Renal cortical epithelial cell (primary cell): ENCODE measurements at regions not wholly inside any gene's neighbourhood (a gene's known extent, or its start where the extent isn't known, plus 50 kb on each side); places are given as distances from the start of the nearest gene placed in this dataset.
"Not testable (repeated sequence)": the region's sequence is repeated elsewhere in the genome, so short reads cannot be mapped to it uniquely, and the experiment has no call there.

ENCODE experiments used
- DNase-seq: peaks from one replicate; pipeline ENCODE4 v3.0.0-alpha.2; 2011; ENCODE audit warnings: low read depth

DNA sequence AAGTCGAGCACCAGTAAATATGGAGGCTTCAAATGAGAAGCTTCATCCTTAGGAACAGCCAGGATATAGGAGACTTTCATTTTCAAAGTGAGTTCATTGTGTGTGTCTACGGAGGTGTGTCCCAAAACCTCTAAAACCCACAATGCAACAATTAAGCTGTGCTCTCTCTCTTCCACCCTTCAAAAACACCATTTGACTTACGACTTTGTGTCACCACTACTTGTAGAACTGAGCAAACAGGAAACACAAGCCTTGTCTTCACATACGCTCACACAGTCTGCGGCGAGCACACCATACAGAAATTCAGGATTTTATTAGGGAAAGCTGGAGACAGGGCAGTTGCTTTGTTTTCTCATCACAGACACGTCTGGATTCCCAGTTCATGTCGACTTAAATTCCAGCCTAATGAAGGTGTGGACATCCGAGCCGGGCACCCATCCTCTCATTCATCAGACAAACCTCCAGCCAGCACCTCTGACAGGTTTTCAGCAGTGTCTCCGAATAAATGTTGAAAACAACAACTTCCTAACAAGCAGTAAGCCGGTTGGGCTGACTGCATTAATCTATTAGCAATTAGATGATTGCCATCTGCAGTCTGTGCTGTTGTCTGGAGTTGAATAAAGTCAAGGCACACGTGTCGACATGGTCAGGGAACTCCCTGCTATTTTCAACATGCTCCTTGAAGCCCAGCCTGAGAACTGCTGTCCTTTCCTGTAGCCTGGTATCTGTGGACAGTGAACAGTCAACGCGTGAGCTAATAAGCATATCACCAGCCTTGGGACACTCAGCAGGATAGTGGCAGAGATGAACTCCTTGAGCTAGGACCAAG is 1411.1 kb downstream of the BRD1 start:
- DNase-seq = no peak

DNA sequence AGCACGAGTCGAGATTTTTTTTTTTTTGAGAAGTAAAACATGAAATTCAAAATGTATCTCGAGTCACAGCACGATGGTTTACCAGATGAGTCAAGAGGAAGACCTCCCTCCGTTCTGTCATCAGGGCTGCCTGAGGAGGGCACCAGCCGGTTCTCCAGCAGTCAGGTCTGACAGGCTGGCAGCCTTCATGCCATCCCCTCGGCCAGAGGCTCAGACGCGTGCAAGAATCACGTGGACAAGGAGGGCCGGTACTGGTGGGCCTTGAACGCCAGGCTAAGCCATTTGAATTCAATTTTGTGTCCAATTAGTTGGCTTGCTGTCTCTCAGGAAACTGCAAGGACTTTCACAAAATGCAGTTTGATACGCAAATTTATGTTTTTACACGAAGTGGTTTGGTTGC is 1412.2 kb downstream of the BRD1 start:
- no peak for DNase-seq

DNA sequence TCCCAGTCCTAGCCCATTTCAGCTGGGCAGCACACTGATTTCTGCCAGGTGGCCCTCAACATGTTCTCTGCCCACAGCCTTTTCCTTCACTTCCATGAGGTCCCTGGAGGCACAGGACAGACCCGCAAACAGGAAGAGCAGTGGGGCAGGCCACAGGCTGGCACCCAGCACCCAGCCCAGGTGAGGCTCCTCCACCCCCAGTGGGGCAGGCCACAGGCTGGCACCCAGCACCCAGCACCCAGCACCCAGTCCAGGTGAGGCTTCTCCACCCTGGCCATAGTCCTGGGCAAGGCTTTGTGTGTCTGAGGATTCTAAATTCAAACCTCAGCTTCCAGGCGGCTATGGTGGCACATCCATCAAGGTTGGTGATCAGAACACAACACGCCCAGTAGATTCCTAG is 1413.0 kb downstream of the BRD1 start:
- DNase-seq = no peak

DNA sequence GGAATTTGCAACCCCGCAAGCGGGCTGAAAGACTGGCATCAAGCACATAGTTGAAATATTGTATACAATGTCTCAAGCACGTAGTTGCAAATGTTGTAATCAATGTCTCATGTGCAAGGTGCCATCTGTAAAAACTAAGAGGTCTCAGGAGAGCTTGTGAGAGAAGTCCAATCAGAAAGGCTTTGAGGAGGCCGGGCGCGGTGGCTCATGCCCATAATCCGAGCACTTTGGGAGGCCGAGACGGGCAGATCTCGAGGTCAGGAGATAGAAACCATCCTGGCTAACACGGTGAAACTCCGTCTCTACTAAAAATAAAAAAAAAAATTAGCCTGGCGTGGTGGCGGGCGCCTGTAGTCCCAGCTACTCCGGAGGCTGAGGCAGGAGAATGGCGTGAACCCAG is 1414.7 kb downstream of the BRD1 start:
- DNase-seq = not testable (repeated sequence)

DNA sequence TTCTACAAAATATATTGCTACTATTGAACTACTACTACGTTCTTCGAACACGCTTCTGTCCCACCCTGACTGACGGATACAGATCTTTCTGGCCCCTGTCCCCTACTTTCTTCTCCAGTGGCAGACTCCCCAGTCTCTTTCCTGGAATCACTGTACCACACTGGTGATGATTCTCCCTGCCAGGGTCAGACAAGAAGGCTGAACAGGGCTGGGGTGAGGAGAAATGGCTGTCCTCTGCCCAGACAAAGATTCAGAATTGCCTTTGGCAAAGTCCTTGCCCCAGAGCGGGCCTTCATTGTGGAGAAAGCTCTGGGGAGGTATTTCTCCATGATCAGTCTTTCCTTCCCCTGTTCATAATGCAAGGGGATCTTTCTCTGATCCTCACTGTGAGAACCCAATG is 1417.1 kb downstream of the BRD1 start:
- no peak for DNase-seq

DNA sequence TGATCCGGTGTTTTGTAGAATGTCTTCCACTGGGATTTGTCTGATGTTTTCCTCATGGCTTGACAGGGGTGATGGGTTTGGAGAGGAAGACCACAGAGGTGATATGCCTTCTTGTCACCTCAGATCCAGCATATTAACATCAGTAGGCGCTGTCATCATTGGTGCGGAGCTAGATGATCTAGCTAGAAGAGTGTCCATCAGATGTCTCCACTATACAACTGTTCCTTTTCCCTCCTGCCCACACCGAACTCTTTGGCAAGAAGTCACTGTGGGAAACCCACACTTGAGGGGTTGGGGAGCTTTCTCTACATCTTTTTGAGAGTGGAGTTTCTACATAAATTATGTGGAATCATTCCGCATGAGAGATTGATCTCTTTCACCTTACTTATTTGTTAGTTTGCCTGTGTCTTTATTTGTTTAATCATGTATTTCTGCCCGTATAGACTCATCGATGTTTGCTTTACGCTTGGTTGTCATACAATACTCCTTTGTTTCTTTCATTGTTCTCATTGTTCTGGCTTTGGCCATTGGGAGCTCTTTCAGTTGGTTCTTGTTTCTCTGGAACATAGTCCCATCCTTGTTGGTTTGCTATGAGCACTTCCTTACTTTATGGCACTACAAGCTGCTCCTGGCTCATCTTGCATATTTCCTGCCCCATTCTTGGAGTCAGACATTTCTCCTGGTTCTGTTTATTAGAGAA is 1420.3 kb downstream of the BRD1 start:
- no peak for DNase-seq

DNA sequence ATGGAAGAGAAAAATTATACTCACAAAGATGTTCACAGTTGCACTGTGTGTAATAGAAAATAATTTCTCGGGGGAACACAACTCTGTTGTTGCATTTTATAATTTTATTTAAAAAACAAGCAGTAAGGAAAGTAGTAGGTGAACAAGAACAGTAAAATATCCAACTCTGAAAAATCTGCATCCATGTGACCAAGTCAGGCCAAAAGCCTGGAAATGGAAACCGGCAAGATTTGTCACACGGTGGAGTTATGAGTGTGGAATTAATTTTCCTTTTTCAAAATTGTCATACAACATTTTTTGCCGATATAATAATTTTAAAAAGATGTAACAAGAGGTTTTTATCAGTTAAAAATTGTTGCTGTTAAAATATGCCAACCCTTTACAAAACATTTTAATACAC is 1421.5 kb downstream of the BRD1 start:
- DNase-seq = no peak

DNA sequence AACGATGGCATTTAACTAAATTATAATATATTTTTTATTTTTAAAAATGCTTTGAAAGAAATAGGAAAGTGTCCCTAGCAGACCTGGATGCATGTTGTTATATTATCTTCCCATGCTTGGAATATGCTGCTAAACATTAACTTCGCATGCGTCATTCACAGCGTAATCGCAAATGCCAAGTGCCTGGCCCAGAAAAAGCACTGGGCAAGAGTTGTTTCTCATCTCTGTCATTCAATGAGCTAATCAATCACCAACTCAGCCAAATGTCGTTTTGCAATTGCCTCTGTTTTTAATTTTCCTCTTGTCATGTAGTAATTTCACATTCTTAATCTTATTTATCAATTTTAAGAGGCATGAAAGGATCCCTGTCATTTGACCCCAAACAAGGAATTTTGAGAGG is 1421.9 kb downstream of the BRD1 start:
- no peak for DNase-seq

DNA sequence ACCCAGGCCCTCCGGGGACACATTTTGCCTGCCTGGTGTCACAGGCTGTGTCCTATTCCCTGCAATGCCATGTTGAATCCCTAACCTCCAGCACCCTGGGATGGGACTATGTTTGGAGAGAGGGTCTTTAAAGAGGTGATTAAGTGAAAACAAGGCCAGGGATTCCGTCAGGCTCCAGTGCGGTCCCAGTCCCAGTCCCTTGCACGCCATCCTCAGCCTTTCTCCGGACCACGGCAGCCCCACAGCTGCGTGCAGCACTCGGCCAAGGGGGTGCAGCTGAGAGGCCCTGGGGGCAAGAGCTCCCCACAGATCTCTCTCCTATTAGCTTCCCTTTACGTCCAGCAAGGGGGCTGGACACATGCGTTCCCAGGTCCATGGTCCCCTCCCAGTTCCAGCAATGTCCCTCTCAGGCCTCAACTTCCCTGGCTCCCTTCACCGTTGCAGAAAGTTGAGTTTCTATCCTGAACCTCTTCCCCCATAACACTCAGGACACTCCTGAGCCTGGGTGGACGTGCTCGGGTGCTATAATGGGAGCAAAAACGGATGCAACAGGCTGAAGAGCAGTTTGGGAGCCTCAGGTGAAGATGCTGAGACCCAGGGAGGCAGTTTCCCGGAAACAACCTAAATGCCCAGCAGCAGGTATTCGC is 1422.7 kb downstream of the BRD1 start:
- DNase-seq = no peak

DNA sequence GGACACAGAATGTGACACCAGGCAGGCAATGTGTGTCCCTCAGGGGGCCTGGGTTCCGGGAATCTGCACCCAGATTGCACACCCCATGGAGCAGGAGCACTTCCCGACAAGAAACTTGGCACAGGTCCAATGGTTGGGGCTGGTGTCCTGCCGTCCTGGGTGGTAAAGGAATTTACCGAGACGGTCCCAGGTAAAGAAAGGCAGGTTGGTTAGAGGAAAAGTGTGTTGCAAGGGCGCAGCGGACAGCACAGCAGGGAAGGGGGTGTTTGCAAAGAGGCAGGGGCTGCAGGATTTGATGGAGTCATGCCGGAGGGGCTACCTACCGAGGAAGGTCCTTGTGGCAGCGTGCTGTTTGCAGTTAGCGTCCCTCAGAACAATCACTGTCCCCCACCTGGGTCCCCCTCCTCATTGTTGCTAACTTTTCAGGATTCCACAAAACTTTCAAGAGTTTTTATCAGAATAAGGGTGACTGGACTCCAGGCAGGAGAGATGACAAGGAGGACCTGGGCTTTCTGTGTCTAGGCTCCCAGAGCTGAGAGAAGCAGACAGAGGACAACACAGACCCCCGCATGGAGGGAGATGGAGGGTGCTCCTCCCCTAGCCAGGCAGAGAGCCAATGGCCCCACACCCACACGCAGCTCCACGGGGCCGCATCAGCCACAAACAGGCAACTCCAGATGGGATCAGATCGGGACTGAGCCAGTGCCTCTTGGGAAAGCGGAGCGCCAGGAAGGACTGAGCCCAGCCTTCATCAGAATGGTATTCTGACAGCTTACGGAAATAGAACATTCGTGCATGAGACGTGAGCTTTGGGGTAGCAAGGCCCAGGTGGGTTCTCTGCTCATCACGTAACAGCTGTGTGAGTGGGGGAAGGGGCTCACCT is 1423.9 kb downstream of the BRD1 start:
- DNase-seq = no peak

DNA sequence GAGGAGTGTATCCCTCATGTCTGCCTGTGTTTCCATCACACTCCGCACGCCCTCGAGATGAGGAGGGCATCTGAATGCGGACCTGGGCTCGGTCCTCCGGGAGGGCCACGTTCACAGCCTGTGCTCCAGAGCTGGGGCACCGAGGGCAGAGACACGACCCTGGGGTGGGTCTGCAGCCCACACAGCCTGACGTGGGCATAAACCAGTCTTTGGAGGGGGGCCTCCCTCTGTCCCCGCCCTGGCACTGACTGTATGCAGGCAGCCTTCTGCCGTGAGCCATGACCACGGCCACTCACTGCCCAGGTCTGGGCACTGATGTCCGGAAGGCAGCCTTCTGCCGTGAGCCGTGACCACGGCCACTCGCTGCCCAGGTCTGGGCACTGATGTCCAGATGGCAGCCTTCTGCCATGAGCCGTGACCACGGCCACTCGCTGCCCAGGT is 1425.1 kb downstream of the BRD1 start:
- DNase-seq = no peak

DNA sequence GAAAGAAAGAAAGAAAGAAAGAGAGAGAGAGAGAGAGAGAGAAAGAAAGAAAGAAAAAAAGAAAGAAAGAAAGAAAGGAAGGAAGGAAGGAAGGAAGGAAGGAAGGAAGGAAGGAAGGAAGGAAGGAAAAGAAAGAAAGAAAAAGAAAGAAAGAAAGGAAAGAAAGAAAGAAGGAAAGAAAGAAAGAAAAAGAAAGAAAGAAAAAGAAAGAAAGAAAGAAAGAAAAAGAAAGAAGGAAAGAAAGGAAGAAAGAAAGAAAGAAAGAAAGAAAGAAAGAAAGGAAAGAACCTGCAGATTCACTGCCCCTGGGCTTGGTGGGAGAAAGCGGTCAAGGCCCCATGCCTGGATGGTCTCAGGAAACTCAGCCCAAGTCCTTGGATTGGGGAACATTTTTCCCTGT is 1426.2 kb downstream of the BRD1 start:
- DNase-seq = not testable (repeated sequence)

DNA sequence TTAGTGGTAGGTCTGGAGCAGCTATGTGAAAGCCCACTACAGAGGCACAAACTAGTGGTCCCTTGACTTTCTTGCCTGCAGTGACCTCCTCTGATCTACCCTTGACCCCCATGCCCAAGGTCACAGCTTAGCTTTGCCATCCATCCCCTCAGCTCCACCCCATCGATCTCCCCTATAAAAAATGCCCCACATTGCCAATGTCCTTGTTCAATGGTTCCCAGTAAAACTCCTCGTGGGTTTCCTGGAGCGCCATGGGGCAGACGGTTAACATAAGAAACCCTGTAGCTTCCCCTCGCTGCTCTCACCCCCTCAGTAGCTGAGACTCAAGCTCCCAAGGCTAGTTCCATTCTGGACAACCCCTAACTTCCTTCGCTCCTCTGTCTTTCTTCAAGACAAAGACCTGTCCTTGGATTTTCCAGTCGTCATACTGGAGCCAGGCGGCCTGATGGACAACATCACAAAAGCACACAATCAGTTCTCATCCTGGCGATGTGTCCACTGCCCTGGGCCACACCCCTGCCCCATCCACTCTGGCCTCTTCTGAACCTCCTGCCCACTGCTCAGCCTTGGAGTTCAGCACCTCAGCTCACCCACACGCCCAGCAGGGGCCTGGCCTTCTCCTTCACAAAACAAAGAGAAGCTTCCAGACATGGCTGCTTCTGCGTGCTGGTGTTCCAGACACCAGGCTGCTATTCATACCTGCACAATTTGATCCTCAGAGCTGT is 1429.3 kb downstream of the BRD1 start:
- no peak for DNase-seq

DNA sequence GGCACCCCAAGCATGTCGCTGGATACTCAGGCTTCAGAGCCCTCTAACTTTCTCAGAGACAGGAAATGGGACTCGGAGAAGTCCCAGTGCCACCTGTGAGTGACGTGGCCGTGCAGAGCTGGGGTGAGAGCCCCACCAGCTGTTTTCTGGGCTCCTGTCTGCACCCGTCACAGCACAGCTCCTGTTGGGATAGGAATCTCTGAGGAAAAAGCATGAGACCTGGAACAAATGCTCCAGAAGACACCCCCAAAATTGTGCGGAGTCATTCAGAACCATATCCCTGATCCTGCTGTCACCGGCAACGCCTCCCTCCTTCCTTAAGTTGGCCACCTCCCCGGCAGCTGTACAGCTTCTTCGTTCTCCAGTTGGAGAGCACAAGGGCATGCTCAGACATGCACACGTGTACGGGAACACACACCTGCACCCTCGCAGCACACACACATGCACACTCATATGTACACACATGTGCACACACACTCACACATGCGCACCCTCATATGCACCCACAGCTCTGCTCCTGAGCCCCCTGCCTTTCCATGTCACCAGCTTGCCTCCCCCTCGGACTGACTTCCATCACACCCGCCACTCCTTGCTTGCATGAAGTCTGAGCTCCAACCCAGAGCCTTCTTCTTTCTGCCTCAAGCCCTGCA is 1430.0 kb downstream of the BRD1 start:
- no peak for DNase-seq

DNA sequence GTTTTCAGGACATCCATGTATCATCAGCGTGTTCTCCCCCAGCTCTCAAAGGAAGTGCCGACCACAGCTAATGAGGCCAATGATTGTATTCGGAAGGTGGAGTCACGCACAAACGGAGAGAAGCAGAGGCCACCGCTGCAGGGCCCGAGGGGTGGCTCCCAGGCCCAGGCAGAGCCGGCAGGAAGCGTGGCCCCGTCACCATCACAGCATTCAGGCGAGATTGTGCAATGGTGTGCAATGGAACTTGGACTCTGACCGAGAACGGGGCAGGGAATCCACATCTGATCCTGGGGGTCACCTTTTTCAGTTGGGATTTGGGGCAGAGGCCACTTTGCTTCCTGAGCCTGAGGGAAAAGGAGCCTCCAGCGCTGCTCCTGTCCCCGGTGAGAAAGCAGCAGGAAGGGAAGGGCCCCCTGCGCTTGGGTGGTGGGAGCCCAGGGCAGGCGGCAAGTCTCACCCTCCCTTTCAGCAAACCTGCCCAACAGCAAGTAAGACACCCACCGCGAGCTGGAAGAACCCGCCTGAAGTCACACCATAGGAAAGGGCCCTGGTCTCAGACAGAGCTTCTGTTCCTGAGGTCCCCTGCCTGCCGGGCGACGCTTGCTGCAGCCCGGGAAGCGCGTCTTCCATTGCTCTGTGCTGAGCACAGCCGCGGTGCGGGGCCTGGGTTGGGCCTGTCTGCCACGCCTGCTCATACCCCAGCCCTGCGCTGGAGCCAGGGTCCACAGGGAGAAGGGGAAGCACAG is 1430.7 kb downstream of the BRD1 start:
- DNase-seq = no peak

DNA sequence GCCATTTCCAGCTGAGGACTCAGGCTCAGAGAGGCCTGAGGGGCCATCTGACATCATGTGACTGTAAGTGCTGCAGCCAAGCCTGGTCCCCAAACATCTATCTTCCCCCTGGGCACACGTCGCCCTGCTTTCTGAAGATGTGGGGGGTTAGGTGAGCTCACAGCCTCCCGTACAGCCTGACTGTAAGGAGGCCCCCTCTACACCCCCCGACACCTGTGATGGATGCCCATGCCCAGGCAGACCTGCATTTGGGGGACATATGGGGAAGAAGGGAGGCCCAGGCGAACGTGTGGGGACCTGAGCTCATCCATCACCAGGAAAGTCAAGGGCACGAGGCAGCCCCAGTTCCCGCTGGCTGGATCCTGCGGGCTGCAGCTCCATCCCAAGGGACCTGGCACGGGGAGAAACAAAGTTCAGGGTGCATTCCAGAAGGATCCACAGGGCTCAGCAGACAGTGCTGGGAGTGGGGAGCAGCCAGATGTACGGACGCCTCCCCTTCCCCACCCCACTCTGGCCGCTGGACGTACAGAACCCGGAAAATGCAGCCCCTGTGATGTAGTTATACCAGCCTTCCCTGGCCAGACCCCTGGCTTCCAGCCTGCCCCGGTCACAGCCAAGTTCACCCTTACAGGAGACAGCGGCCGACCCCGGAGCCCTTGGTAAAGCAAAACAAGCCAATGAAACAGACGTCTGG is 1431.4 kb downstream of the BRD1 start:
- DNase-seq = no peak

DNA sequence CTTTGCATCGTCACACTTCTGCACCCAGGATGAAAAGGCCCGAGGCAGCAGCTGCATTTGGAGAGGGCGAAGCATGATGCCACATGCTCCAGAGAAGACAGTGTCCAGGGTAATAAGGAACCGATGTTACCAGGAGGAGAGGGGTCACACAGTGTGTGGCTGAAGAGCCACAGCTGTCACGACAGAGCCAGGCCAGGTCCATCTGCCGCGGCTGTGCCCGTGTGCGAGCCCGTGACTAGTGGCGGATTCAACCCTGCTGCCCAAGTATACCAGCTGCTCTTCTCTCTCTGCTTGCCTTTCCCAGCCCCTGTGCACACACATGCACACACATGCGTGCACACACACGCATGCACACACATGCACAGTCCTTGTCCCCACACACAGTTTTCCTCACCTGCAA is 1432.5 kb downstream of the BRD1 start:
- no peak for DNase-seq

DNA sequence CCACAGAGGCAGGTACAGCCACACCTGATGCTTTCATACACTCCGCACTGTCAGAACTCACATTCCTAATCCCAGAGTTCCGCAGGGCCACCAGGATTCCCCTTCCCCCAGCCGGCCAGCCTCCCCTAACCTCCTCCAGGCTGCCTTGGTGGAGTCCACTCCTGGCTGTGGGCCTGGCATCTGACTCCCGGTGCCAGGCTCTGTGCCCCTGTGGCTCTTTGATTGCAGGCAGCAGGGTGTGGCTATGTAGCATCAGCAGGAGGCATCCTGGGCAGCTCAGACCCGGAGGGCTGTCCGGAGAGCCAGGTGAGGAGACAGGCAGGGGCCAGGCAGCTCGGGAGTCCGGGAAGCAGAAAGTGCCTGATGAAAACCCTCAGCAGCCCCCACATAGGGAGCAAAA is 1432.9 kb downstream of the BRD1 start:
- no peak for DNase-seq

DNA sequence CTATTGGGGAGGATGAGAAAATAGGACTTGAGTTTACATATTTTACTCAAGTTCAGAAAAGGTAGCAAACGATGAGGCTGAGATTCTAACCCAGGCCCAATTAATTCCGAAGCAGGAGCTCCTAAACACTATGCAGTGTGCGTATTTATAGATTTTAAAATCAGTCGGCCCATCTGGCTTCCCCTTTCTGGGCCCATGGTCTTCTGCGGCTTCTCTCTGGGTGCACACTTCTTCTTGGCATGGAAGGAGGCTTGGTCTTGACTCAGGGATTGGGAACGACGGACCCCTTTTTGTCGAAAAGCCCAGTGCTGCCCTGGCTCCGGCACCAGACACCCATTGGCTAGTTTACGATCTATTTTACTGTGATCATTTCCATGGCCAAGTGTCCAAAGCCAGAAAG is 1433.8 kb downstream of the BRD1 start:
- DNase-seq = no peak

DNA sequence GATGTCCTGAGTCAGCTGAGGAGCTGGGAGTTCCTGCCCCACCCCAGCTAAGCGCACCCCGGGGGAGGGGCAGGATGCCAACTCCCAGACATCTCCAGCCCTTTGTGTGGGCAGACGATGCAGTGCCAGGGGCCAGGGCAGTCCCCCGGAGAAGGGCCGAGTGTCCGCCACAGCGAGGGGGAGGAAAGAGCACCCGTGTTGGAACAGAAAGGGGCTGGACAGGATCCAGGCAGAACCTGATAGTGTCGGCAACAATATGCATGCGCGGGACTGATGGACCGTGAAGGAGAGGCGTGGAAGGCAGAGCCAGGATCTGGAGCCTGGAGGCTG is 1434.7 kb downstream of the BRD1 start:
- DNase-seq = no peak
